ENCODE measurements at regions not wholly inside any gene's neighbourhood (a gene's known extent, or its start where the extent isn't known, plus 50 kb on each side); places are given as distances from the start of the nearest gene placed in this dataset.

DNA sequence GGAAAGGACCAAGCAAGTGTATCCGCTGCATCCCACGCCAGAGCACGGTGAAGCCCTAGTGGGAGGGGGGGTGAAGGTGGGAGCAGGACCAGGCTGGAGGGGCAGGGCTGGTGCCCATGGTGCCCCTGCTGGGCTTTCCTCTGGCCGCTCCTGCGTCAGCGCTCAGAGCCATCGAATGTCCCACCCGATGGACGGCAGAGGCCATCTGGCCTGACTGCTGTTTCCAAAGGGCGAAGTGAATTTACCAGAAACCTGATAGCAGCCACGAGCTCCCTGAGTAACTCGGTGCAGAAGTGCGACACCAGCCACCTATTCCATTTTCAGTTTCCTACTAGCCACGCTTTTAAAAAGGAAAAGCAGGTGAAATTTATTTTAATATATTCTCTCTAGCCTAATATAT is 203.6 kb upstream of the CIBAR2 start:
- TF ChIP-seq, protein P1, sequence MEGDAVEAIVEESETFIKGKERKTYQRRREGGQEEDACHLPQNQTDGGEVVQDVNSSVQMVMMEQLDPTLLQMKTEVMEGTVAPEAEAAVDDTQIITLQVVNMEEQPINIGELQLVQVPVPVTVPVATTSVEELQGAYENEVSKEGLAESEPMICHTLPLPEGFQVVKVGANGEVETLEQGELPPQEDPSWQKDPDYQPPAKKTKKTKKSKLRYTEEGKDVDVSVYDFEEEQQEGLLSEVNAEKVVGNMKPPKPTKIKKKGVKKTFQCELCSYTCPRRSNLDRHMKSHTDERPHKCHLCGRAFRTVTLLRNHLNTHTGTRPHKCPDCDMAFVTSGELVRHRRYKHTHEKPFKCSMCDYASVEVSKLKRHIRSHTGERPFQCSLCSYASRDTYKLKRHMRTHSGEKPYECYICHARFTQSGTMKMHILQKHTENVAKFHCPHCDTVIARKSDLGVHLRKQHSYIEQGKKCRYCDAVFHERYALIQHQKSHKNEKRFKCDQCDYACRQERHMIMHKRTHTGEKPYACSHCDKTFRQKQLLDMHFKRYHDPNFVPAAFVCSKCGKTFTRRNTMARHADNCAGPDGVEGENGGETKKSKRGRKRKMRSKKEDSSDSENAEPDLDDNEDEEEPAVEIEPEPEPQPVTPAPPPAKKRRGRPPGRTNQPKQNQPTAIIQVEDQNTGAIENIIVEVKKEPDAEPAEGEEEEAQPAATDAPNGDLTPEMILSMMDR (conservative IDR thresholded peaks at IDR 0.05) = no peak
- peaks cover 37% of the 10 kb centered on the region for H3K27me3 Mint-ChIP-seq (ENCODE audit: low read depth)
- H3K23ac ChIP-seq (ENCODE audit: insufficient read length, low read depth, low read length) = no peak overlapping the region
- H3K27ac Mint-ChIP-seq = no peak overlapping the region
- H3K4me3 Mint-ChIP-seq = no peak overlapping the region
- no peak overlapping the region for H3T11ph ChIP-seq (ENCODE audit: low read length)
- H3K9me3 Mint-ChIP-seq = no peaks in the 10 kb centered on the region
- H3K36me3 Mint-ChIP-seq (ENCODE audit: insufficient read depth in 1 of 3, low read depth in 3 of 3) = no peaks in the 10 kb centered on the region
- H2AK5ac ChIP-seq (ENCODE audit: insufficient read length, low read length) = no peak overlapping the region
- DNase-seq = no peak
- no peaks in the 10 kb centered on the region for H3K9me3 ChIP-seq (ENCODE audit: control insufficient read depth, low read depth, low read length)
- H2AFZ ChIP-seq (ENCODE audit: low read length) = no peak overlapping the region
- H3K27ac ChIP-seq (ENCODE audit: insufficient read length, low read depth, low read length) = no peak overlapping the region
- peaks cover 3% of the 10 kb centered on the region for H4K20me1 ChIP-seq (ENCODE audit: control insufficient read depth, insufficient read depth, insufficient read length)
- no peak overlapping the region for H4K91ac ChIP-seq (ENCODE audit: insufficient read length, low read depth, low read length)
- no peak overlapping the region for H2BK5ac ChIP-seq (ENCODE audit: insufficient read length, low read length)
- no peak overlapping the region for H2BK20ac ChIP-seq (ENCODE audit: low read depth, low read length, poor library complexity, severe bottlenecking)
- H3K27me3 ChIP-seq (ENCODE audit: insufficient read depth, low read length) = no peaks in the 10 kb centered on the region
- H3K14ac ChIP-seq (ENCODE audit: insufficient read depth, low read length) = no peak overlapping the region
- H3K9ac ChIP-seq (ENCODE audit: extremely low read depth, insufficient read length, low read length) = no peak overlapping the region
- H4K5ac ChIP-seq (ENCODE audit: insufficient read length, low read depth, low read length) = no peak overlapping the region
- H3K4me2 ChIP-seq (ENCODE audit: insufficient read depth, insufficient read length, low read length) = no peak overlapping the region
- H3K18ac ChIP-seq (ENCODE audit: insufficient read length, low read depth, low read length) = no peak overlapping the region
- H3K23me2 ChIP-seq (ENCODE audit: insufficient read length, low read depth, low read length, poor library complexity, severe bottlenecking) = peaks cover 2% of the 10 kb centered on the region
- H3K4ac ChIP-seq (ENCODE audit: low read depth, low read length) = no peak overlapping the region
- H2BK12ac ChIP-seq (ENCODE audit: insufficient read length, low read depth, low read length) = no peak overlapping the region
- peaks cover 30 to 57% of the 10 kb centered on the region in 2 experiments for H3K4me1 Mint-ChIP-seq
- H2BK15ac ChIP-seq (ENCODE audit: low read depth, low read length) = no peak overlapping the region
- H3K4me1 ChIP-seq (ENCODE audit: insufficient read depth, low read length) = peaks cover 12% of the 10 kb centered on the region; the same call in 1 of the 2 replicates
- no peaks in the 10 kb centered on the region for H3K79me1 ChIP-seq (ENCODE audit: insufficient read depth, low read depth, low read length, poor library complexity, severe bottlenecking)
- WGBS (ENCODE audit: extremely low coverage, insufficient read length, low lambda C conversion rate) = no CpG with 5 or more reads among the region's 14 CpGs
- no peak overlapping the region for H4K8ac ChIP-seq (replicated peaks; ENCODE audit: insufficient read length, low read depth, low read length)
- H3K79me2 ChIP-seq (ENCODE audit: insufficient read depth, low read length) = no peaks in the 10 kb centered on the region
- no peak overlapping the region for H3K56ac ChIP-seq (ENCODE audit: insufficient read length, low read depth, low read length)
- H2BK120ac ChIP-seq (ENCODE audit: low read depth, low read length, poor library complexity, severe bottlenecking) = no peak overlapping the region

Measured in H9 (cell line).